SK-N-SH treated with all-trans-retinoic acid at 6 μM for 48 hours (cell line): ENCODE measurements at regions not wholly inside any gene's neighbourhood (a gene's known extent, or its start where the extent isn't known, plus 50 kb on each side); places are given as distances from the start of the nearest gene placed in this dataset.

Experiments used
- ATAC-seq: fragments of 200-7000 bp; cut with Tn5 transposase; 3 replicates; pipeline ENCODE4 v1.9.1; 2020; ENCODE audit warnings: mild to moderate bottlenecking, moderate library complexity
- BACH2 ChIP-seq: fragments of 250-450 bp; sonication (Bioruptor Pico); IDR thresholded peaks from 2 replicates; pipeline ENCODE4 v1.9.0; 2021; ENCODE audit warnings: mild to moderate bottlenecking, borderline replicate concordance
- CREB5 ChIP-seq: fragments of 250-450 bp; sonication (Bioruptor Pico); IDR thresholded peaks from 2 replicates; pipeline ENCODE4 v1.5.1; 2020; ENCODE audit warnings: low read depth, mild to moderate bottlenecking, moderate library complexity
- CSDC2 ChIP-seq: fragments of 250-450 bp; sonication (Bioruptor Pico); IDR thresholded peaks from 2 replicates; pipeline ENCODE4 v1.5.0; 2020; ENCODE audit warnings: mild to moderate bottlenecking, moderate library complexity
- OSR1 ChIP-seq: fragments of 250-450 bp; sonication (Bioruptor Pico); IDR thresholded peaks from 2 replicates; pipeline ENCODE4 v1.8.0; 2022; ENCODE audit warnings: moderate library complexity, mild to moderate bottlenecking, inconsistent platforms
- POU6F1 ChIP-seq: fragments of 250-450 bp; sonication (Bioruptor Pico); IDR thresholded peaks from 2 replicates; pipeline ENCODE4 v1.8.0; 2021; ENCODE audit warnings: low read depth, mild to moderate bottlenecking, moderate library complexity, borderline replicate concordance
- RARB ChIP-seq: fragments of 250-450 bp; sonication (Bioruptor Pico); IDR thresholded peaks from 2 replicates; pipeline ENCODE4 v1.8.0; 2021; ENCODE audit warnings: mild to moderate bottlenecking, moderate library complexity
- TCF4 ChIP-seq: fragments of 250-450 bp; sonication (Bioruptor Pico); IDR thresholded peaks from 2 replicates; pipeline ENCODE4 v1.8.0; 2021; ENCODE audit warnings: mild to moderate bottlenecking, moderate library complexity, borderline replicate concordance
- TOX ChIP-seq: fragments of 250-450 bp; sonication (Bioruptor Pico); IDR thresholded peaks from 2 replicates; pipeline ENCODE4 v1.8.0; 2021; ENCODE audit warnings: mild to moderate bottlenecking, moderate library complexity, borderline replicate concordance
- ZC3H10 ChIP-seq: fragments of 250-450 bp; sonication (Bioruptor Pico); IDR thresholded peaks from 2 replicates; pipeline ENCODE4 v1.5.1; 2021; ENCODE audit warnings: mild to moderate bottlenecking, moderate library complexity
- ZFP3 ChIP-seq: fragments of 250-450 bp; sonication (Bioruptor Pico); IDR thresholded peaks from 2 replicates; pipeline ENCODE4 v1.5.0; 2020; ENCODE audit warnings: mild to moderate bottlenecking, moderate library complexity
- ZNF565 ChIP-seq: fragments of 450-650 bp; formaldehyde crosslinking; conservative IDR thresholded peaks from 2 replicates; pipeline ENCODE4 v1.5.0; 2020; ENCODE audit warnings: low read depth, mild to moderate bottlenecking, moderate library complexity
- TF ChIP-seq, protein P1 (sequence below): fragments of 250-450 bp; sonication (Bioruptor Pico); IDR thresholded peaks from 2 replicates; pipeline ENCODE4 v1.8.0; 2020; ENCODE audit warnings: mild to moderate bottlenecking, moderate library complexity, borderline replicate concordance

DNA sequence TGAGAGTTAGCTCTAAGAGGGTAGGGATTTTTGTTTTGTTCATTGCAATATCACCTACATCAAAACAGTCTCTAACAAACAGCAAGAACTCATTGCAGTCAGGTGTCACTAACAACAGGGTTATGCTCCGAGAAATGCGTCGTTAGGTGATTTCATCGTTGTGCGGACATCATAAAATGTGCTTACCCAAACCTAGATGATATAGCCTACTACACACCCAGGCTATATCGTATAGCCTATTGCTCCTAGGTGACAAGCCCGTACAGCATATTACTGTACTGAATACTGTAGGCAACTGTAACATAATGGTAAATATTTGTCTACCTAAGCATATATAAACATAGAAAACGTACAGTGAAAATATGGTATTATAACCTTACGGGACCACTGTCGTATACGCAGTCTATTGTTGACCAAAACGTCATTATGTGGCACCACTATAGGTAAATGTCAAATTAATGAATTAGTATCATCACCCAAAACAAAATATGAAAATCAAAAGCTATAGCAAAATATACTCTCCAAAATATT, 49.9 kb upstream of the TAB2 start:
- no peak for ATAC-seq
- TF ChIP-seq RARB (CRISPR knock-in tag) (no peak), ZFP3 (CRISPR knock-in tag) (no peak), TCF4 (CRISPR knock-in tag) (no peak), POU6F1 (no peak), OSR1 (CRISPR knock-in tag) (no peak), ZNF565 (CRISPR knock-in tag) (no peak), TOX (CRISPR knock-in tag) (no peak), CREB5 (CRISPR knock-in tag) (no peak), ZC3H10 (CRISPR knock-in tag) (no peak), BACH2 (CRISPR knock-in tag) (no peak), CSDC2 (no peak)
- TF ChIP-seq, protein P1, sequence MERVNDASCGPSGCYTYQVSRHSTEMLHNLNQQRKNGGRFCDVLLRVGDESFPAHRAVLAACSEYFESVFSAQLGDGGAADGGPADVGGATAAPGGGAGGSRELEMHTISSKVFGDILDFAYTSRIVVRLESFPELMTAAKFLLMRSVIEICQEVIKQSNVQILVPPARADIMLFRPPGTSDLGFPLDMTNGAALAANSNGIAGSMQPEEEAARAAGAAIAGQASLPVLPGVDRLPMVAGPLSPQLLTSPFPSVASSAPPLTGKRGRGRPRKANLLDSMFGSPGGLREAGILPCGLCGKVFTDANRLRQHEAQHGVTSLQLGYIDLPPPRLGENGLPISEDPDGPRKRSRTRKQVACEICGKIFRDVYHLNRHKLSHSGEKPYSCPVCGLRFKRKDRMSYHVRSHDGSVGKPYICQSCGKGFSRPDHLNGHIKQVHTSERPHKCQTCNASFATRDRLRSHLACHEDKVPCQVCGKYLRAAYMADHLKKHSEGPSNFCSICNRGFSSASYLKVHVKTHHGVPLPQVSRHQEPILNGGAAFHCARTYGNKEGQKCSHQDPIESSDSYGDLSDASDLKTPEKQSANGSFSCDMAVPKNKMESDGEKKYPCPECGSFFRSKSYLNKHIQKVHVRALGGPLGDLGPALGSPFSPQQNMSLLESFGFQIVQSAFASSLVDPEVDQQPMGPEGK (CRISPR knock-in tag), result no peak
- TF ChIP-seq, all 23 proteins: peak for 0
